Epithelial cell of esophagus (primary cell): ENCODE measurements at regions not wholly inside any gene's neighbourhood (a gene's known extent, or its start where the extent isn't known, plus 50 kb on each side); places are given as distances from the start of the nearest gene placed in this dataset.

Source experiments
- DNase-seq: peaks from one replicate; pipeline ENCODE4 v3.0.0; 2010; ENCODE audit warnings: low read depth
- H3K4me3 ChIP-seq: 2 replicates; pipeline ENCODE4 v1.5.1; 2011; ENCODE audit warnings: mild to moderate bottlenecking, low read length, control low read depth
- TF ChIP-seq, protein P1 (sequence below): IDR thresholded peaks from 2 replicates; pipeline ENCODE4 v1.5.1; 2011; ENCODE audit warnings: low read depth, mild to moderate bottlenecking, low read length, control low read depth, inconsistent platforms; ENCODE audit not compliant: insufficient read depth; ENCODE audit errors: missing control alignments

- H3K4me3 ChIP-seq, result no peak overlapping the region
- TF ChIP-seq, protein P1, sequence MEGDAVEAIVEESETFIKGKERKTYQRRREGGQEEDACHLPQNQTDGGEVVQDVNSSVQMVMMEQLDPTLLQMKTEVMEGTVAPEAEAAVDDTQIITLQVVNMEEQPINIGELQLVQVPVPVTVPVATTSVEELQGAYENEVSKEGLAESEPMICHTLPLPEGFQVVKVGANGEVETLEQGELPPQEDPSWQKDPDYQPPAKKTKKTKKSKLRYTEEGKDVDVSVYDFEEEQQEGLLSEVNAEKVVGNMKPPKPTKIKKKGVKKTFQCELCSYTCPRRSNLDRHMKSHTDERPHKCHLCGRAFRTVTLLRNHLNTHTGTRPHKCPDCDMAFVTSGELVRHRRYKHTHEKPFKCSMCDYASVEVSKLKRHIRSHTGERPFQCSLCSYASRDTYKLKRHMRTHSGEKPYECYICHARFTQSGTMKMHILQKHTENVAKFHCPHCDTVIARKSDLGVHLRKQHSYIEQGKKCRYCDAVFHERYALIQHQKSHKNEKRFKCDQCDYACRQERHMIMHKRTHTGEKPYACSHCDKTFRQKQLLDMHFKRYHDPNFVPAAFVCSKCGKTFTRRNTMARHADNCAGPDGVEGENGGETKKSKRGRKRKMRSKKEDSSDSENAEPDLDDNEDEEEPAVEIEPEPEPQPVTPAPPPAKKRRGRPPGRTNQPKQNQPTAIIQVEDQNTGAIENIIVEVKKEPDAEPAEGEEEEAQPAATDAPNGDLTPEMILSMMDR, result no peak
- DNase-seq, result no peak
Observed at GRCh38 chr2:223196331-223196730, 144.3 kb downstream of the KCNE4 start.

DNA sequence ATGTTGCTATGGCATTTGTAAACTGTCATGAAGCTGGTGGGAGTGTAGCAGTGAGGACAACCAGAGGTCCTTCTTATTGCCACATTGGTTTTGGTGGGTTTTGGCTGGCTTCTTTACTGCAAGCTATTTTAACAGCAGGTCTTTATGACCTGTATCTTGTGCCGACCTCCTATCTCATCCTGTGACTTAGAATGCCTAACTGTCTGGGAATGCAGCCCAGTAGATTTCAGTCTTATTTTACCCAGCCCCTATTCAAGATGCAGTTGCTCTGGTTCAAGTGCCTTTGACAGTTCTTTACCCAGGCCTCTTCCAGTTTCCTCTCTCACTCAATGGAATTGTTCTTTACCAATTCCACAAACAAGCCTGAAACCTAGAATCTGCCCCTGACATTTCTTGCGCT, 145.1 kb downstream of the KCNE4 start:
- no peak overlapping the region for H3K4me3 ChIP-seq
- TF ChIP-seq, protein P1, result no peak
- DNase-seq, result no peak

GRCh38 chr2:223199531-223200515, 147.8 kb downstream of the KCNE4 start:
- TF ChIP-seq, protein P1, result no peak
- no peak overlapping the region for H3K4me3 ChIP-seq
- no peak for DNase-seq

DNA sequence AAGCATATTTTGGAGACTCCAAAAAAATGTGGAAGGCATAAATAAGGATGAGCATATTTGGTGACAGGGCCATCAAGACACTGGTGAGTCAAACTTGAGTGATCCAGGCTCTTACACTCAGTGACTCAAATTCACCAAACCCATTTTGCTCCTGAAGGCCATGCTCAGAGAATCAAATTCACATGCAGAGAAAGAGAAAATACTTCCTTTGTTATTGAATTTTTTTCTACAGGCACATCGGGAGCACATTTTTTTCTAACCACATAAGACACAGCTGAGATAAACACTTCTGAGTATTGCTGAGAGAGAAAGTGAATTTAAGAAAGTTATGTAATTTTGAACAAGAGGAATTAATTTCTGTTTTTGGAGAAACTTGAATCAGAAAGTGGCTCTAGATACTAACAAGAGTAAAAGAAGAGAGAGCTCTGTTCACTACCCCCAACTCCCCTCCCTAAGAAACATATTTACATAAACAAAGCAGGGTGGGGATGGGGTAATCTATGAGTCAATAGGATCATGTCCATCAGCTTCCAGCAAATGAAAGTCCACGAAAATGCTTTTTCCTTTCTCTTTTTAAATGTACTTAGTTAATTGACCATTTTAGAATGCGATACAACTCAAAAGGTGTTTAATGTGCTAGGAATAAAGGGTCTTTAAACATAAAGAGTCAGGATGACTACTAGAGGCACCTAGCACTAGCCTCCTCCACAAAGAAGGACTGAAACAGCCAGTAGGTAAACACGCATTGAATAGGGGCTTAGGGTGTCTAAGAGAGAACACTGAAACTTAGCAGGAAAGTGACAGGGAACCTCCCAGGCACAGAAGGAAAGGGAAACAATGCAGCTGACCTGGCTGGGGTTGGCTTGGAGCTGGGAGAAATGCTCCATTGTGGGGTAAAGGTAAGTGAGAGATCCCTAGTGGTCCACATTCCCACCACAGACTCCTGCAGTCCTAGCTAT, 152.3 kb downstream of the KCNE4 start:
- DNase-seq, result peak; percentile 31
- H3K4me3 ChIP-seq, result no peak overlapping the region
- TF ChIP-seq, protein P1, result no peak

DNA sequence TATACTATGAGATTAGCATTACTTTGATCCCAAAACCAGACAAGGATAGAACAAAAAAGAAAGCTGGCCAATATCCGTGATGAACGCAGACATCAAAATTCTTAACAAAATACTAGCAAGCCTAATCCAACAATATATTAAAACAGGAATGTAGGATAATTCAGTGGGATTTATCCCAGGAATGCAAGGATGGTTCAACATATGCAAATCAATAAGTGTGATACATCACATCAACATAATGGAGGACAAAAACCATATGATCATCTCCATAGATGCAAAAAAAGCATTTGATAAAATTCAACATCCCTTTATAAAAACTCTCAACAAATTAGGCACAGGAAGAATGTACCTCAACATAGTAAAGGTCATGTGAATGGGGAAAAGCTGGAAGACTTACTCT, 158.5 kb downstream of the KCNE4 start:
- TF ChIP-seq, protein P1, result no peak
- H3K4me3 ChIP-seq, result no peak overlapping the region
- DNase-seq, result no peak

DNA sequence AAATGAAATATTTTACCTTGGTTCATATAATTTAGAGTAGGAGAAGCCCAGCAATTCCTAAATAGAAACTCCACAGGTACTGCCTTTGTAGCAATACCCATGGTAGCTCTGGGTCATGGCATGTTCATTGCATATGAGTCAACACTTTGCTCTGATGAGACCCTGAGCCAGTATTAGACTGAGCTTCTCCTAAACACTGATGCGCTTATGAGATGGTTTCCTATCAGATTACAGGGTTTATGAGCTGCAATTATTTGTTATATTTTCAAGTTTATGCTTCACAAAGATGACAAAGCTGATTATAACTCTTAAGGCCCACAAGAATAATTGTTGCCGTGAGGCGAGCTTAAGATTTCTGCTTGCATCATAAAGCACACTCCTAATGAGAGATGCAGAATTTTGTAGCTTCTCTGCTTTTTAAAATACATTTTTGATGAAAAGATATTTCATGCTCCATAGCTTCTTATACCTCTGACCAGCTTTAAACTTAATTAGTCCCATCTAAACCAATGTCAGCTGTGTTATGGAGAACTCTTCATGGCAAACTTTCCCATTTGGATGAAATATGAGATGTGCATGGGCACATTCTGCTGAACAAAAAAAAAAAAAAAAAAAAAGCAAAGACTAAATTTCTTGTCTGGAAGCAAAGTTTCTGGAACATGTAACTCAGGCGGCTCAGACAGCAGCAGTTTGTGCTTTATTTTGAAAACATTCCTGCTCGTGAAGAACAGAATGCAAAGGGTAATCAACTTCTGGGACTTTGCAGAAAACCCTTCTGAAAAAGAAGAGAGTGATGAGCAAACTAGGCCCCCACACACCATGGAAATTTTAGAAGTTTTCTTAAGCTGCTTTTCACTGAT, 162.6 kb downstream of the KCNE4 start:
- DNase-seq, result no peak
- TF ChIP-seq, protein P1, result no peak
- no peak overlapping the region for H3K4me3 ChIP-seq
